GM23338 (cell line): ENCODE measurements at regions not wholly inside any gene's neighbourhood (a gene's known extent, or its start where the extent isn't known, plus 50 kb on each side); places are given as distances from the start of the nearest gene placed in this dataset.

ENCODE experiments used
- ATAC-seq: fragments of 200-7000 bp; cut with Tn5 transposase; 3 replicates; pipeline ENCODE4 v1.9.1; 2020
- DNase-seq: peaks from one replicate; pipeline ENCODE4 v3.0.0-alpha.2; 2015; ENCODE audit warnings: low spot score
- H2AFZ ChIP-seq: fragments of 200-600 bp; sonication (generic); 2 replicates; pipeline ENCODE4 v1.8.0; 2016; ENCODE audit warnings: antibody characterized with exemption, mild to moderate bottlenecking, moderate library complexity
- H3F3A ChIP-seq: fragments of 200-600 bp; sonication (generic); replicated peaks from 2 replicates; pipeline ENCODE4 v1.8.0; 2017; ENCODE audit warnings: antibody characterized with exemption, mixed run types, low read depth
- H3K27ac ChIP-seq: fragments of 200-600 bp; sonication (generic); 2 replicates; pipeline ENCODE4 v1.6.1; 2016; ENCODE audit warnings: low read depth
- H3K27me3 ChIP-seq: fragments of 200-600 bp; sonication (generic); 2 replicates; pipeline ENCODE4 v1.8.0; 2016; ENCODE audit warnings: mild to moderate bottlenecking, mixed run types, moderate library complexity; ENCODE audit not compliant: insufficient read depth
- H3K36me3 ChIP-seq: fragments of 200-600 bp; sonication (generic); 2 replicates; pipeline ENCODE4 v1.8.0; 2016; ENCODE audit warnings: mild to moderate bottlenecking; ENCODE audit not compliant: insufficient read depth
- H3K4me1 ChIP-seq: fragments of 200-600 bp; sonication (generic); 2 replicates; pipeline ENCODE4 v1.8.0; 2016; ENCODE audit warnings: mild to moderate bottlenecking, moderate library complexity; ENCODE audit not compliant: insufficient read depth
- H3K4me2 ChIP-seq: fragments of 200-600 bp; sonication (generic); 2 replicates; pipeline ENCODE4 v1.7.1; 2017; ENCODE audit warnings: mixed run types
- H3K4me3 ChIP-seq: fragments of 200-600 bp; sonication (generic); 2 replicates; pipeline ENCODE4 v1.6.1; 2016; ENCODE audit warnings: mixed run types
- H3K79me2 ChIP-seq: fragments of 200-600 bp; sonication (generic); replicated peaks from 2 replicates; pipeline ENCODE4 v1.8.0; 2017; ENCODE audit warnings: mild to moderate bottlenecking; ENCODE audit not compliant: insufficient read depth
- H3K9me2 ChIP-seq: fragments of 200-600 bp; sonication (generic); 2 replicates; pipeline ENCODE4 v1.8.0; 2017; ENCODE audit not compliant: insufficient read depth
- H4K20me1 ChIP-seq: fragments of 200-600 bp; sonication (generic); replicated peaks from 2 replicates; pipeline ENCODE4 v1.8.0; 2017; ENCODE audit warnings: mild to moderate bottlenecking; ENCODE audit not compliant: insufficient read depth
- H3K27ac Mint-ChIP-seq: 2 replicates; pipeline ENCODE4 v1.8.0; 2020; ENCODE audit warnings: inconsistent platforms, mild to moderate bottlenecking, moderate library complexity, mixed read lengths
- H3K27me3 Mint-ChIP-seq: 3 replicates; pipeline ENCODE4 v1.8.0; 2022; ENCODE audit warnings: low read depth, mild to moderate bottlenecking, moderate library complexity, mixed read lengths, inconsistent platforms; ENCODE audit not compliant: insufficient read depth, poor library complexity
- H3K36me3 Mint-ChIP-seq: 3 replicates; pipeline ENCODE4 v1.8.0; 2021; ENCODE audit warnings: low read depth, mild to moderate bottlenecking, inconsistent platforms, moderate library complexity, mixed read lengths
- H3K4me1 Mint-ChIP-seq: 3 replicates; pipeline ENCODE4 v1.8.0; 2020; ENCODE audit warnings: mild to moderate bottlenecking, inconsistent platforms, mixed read lengths
- H3K4me3 Mint-ChIP-seq: 3 replicates; pipeline ENCODE4 v1.8.0; 2021; ENCODE audit warnings: moderate library complexity, mild to moderate bottlenecking, inconsistent platforms, mixed read lengths
- H3K9me3 Mint-ChIP-seq: 3 replicates; pipeline ENCODE4 v1.8.0; 2020; ENCODE audit warnings: moderate library complexity, mild to moderate bottlenecking, inconsistent platforms, mixed read lengths
- CREB1 ChIP-seq: fragments of 250-450 bp; sonication (Bioruptor Pico); IDR thresholded peaks from 2 replicates; pipeline ENCODE4 v1.5.0; 2020; ENCODE audit warnings: low read depth, mild to moderate bottlenecking, moderate library complexity
- CTCF ChIP-seq, 2 experiments: fragments of 200-600 bp in 1 of 2; sonication (generic) in 1 of 2; conservative IDR thresholded peaks; 2 replicates each; pipeline versions ENCODE4 v1.5.1 to v1.6.1; 2016 to 2017; ENCODE audit warnings: antibody characterized with exemption in 2 of 2, low read depth in 2 of 2, mild to moderate bottlenecking in 2 of 2, moderate library complexity in 1 of 2
- ETS1 ChIP-seq: IDR thresholded peaks from 2 replicates; pipeline ENCODE4 v1.6.1; 2016; ENCODE audit warnings: antibody characterized with exemption
- EZH2 ChIP-seq: fragments of 200-600 bp; sonication (generic); IDR thresholded peaks from one replicate; pipeline ENCODE4 v1.8.0; 2017; ENCODE audit warnings: antibody characterized with exemption, mild to moderate bottlenecking, low read depth; ENCODE audit not compliant: unreplicated experiment
- EZH2phosphoT487 ChIP-seq: fragments of 200-600 bp; sonication (generic); IDR thresholded peaks from one replicate; pipeline ENCODE4 v1.8.1; 2018; ENCODE audit warnings: antibody characterized with exemption; ENCODE audit not compliant: unreplicated experiment
- JUNB ChIP-seq: IDR thresholded peaks from one replicate; pipeline ENCODE4 v1.6.1; 2016; ENCODE audit warnings: antibody characterized with exemption; ENCODE audit not compliant: unreplicated experiment
- NANOG ChIP-seq: IDR thresholded peaks from 2 replicates; pipeline ENCODE4 v1.6.1; 2016; ENCODE audit warnings: antibody characterized with exemption, borderline replicate concordance
- POLR2AphosphoS5 ChIP-seq: IDR thresholded peaks from 2 replicates; pipeline ENCODE4 v1.6.1; 2016; ENCODE audit warnings: antibody characterized with exemption, low read depth
- STAT1 ChIP-seq: IDR thresholded peaks from one replicate; pipeline ENCODE4 v1.6.1; 2016; ENCODE audit warnings: antibody characterized with exemption; ENCODE audit not compliant: unreplicated experiment
- ZNF114 ChIP-seq: fragments of 250-450 bp; sonication (Bioruptor Pico); IDR thresholded peaks from 2 replicates; pipeline ENCODE4 v1.5.0; 2020; ENCODE audit warnings: mild to moderate bottlenecking, moderate library complexity
- ZNF331 ChIP-seq: fragments of 250-450 bp; sonication (Bioruptor Pico); IDR thresholded peaks from 2 replicates; pipeline ENCODE4 v1.5.0; 2020; ENCODE audit warnings: low read depth, mild to moderate bottlenecking, moderate library complexity
- TF ChIP-seq, protein P1 (sequence below): IDR thresholded peaks from one replicate; pipeline ENCODE4 v1.6.1; 2018; ENCODE audit warnings: antibody characterized with exemption; ENCODE audit not compliant: unreplicated experiment
- TF ChIP-seq, protein P2 (sequence below): fragments of 250-450 bp; sonication (Bioruptor Pico); IDR thresholded peaks from 2 replicates; pipeline ENCODE4 v1.5.0; 2020; ENCODE audit warnings: mild to moderate bottlenecking, moderate library complexity

DNA sequence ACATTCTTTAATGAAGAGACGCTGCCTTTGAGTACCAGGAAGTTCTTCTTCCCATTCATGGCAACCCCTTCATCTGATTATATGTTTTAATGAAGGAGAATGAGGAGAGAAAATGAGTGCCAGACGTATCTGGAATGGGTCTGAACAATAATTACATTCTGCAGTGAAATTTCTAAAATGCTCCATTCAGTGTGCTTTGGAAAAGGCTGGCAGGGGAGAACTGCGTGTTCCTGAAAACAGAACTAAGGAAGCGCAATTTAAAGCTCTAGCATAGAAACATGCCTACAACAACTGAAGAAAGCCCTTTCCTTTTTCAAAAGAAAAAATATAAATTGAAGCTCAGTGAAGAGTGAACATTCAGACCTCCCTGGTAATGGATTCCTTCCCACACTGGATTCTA lies 58.8 kb downstream of the BOD1L2 start:
- no peak overlapping the region for H3K27ac Mint-ChIP-seq
- H3K4me3 ChIP-seq = no peak overlapping the region
- ATAC-seq = no peak

More for the DNA sequence above, 58.8 kb downstream of the BOD1L2 start:
- Histone ChIP-seq H4K20me1 (no peaks in the 10 kb centered on the region), H3K4me2 (no peak overlapping the region), H3F3A (no peaks in the 10 kb centered on the region), H3K9me2 (0 out of 2 replicates have a peak, but pooled peaks cover 4% of the 10 kb centered on the region), H3K36me3 (no peaks in the 10 kb centered on the region), H3K27me3 (no peaks in the 10 kb centered on the region), H2AFZ (peak overlapping the region; percentile 63; the same call in 1 of the 2 replicates), H3K4me1 (peaks cover 35% of the 10 kb centered on the region), H3K79me2 (no peaks in the 10 kb centered on the region), H3K27ac (no peak overlapping the region)
- no peak for DNase-seq
- Mint-ChIP-seq H3K4me1 (peaks cover 39% of the 10 kb centered on the region), H3K27me3 (peaks cover 17% of the 10 kb centered on the region), H3K4me3 (no peak overlapping the region), H3K9me3 (peaks cover 4% of the 10 kb centered on the region; the same call in 1 of the 3 replicates), H3K36me3 (no peaks in the 10 kb centered on the region; the same call in 2 of the 3 replicates)
- no peak for TF ChIP-seq EZH2phosphoT487
- no peak for TF ChIP-seq STAT1
- TF ChIP-seq ZNF114 (CRISPR knock-in tag) = no peak
- no peak for TF ChIP-seq NANOG
- no peak for TF ChIP-seq ZNF331 (CRISPR knock-in tag)
- no peak for TF ChIP-seq CREB1 (CRISPR knock-in tag)
- no peak for TF ChIP-seq EZH2
- TF ChIP-seq JUNB = no peak
- TF ChIP-seq CTCF (conservative IDR thresholded peaks at IDR 0.05; ENCODE audit: low read depth in 2 of 2) = no peak
- TF ChIP-seq, protein P1, sequence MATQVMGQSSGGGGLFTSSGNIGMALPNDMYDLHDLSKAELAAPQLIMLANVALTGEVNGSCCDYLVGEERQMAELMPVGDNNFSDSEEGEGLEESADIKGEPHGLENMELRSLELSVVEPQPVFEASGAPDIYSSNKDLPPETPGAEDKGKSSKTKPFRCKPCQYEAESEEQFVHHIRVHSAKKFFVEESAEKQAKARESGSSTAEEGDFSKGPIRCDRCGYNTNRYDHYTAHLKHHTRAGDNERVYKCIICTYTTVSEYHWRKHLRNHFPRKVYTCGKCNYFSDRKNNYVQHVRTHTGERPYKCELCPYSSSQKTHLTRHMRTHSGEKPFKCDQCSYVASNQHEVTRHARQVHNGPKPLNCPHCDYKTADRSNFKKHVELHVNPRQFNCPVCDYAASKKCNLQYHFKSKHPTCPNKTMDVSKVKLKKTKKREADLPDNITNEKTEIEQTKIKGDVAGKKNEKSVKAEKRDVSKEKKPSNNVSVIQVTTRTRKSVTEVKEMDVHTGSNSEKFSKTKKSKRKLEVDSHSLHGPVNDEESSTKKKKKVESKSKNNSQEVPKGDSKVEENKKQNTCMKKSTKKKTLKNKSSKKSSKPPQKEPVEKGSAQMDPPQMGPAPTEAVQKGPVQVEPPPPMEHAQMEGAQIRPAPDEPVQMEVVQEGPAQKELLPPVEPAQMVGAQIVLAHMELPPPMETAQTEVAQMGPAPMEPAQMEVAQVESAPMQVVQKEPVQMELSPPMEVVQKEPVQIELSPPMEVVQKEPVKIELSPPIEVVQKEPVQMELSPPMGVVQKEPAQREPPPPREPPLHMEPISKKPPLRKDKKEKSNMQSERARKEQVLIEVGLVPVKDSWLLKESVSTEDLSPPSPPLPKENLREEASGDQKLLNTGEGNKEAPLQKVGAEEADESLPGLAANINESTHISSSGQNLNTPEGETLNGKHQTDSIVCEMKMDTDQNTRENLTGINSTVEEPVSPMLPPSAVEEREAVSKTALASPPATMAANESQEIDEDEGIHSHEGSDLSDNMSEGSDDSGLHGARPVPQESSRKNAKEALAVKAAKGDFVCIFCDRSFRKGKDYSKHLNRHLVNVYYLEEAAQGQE = no peak
- TF ChIP-seq, protein P2, sequence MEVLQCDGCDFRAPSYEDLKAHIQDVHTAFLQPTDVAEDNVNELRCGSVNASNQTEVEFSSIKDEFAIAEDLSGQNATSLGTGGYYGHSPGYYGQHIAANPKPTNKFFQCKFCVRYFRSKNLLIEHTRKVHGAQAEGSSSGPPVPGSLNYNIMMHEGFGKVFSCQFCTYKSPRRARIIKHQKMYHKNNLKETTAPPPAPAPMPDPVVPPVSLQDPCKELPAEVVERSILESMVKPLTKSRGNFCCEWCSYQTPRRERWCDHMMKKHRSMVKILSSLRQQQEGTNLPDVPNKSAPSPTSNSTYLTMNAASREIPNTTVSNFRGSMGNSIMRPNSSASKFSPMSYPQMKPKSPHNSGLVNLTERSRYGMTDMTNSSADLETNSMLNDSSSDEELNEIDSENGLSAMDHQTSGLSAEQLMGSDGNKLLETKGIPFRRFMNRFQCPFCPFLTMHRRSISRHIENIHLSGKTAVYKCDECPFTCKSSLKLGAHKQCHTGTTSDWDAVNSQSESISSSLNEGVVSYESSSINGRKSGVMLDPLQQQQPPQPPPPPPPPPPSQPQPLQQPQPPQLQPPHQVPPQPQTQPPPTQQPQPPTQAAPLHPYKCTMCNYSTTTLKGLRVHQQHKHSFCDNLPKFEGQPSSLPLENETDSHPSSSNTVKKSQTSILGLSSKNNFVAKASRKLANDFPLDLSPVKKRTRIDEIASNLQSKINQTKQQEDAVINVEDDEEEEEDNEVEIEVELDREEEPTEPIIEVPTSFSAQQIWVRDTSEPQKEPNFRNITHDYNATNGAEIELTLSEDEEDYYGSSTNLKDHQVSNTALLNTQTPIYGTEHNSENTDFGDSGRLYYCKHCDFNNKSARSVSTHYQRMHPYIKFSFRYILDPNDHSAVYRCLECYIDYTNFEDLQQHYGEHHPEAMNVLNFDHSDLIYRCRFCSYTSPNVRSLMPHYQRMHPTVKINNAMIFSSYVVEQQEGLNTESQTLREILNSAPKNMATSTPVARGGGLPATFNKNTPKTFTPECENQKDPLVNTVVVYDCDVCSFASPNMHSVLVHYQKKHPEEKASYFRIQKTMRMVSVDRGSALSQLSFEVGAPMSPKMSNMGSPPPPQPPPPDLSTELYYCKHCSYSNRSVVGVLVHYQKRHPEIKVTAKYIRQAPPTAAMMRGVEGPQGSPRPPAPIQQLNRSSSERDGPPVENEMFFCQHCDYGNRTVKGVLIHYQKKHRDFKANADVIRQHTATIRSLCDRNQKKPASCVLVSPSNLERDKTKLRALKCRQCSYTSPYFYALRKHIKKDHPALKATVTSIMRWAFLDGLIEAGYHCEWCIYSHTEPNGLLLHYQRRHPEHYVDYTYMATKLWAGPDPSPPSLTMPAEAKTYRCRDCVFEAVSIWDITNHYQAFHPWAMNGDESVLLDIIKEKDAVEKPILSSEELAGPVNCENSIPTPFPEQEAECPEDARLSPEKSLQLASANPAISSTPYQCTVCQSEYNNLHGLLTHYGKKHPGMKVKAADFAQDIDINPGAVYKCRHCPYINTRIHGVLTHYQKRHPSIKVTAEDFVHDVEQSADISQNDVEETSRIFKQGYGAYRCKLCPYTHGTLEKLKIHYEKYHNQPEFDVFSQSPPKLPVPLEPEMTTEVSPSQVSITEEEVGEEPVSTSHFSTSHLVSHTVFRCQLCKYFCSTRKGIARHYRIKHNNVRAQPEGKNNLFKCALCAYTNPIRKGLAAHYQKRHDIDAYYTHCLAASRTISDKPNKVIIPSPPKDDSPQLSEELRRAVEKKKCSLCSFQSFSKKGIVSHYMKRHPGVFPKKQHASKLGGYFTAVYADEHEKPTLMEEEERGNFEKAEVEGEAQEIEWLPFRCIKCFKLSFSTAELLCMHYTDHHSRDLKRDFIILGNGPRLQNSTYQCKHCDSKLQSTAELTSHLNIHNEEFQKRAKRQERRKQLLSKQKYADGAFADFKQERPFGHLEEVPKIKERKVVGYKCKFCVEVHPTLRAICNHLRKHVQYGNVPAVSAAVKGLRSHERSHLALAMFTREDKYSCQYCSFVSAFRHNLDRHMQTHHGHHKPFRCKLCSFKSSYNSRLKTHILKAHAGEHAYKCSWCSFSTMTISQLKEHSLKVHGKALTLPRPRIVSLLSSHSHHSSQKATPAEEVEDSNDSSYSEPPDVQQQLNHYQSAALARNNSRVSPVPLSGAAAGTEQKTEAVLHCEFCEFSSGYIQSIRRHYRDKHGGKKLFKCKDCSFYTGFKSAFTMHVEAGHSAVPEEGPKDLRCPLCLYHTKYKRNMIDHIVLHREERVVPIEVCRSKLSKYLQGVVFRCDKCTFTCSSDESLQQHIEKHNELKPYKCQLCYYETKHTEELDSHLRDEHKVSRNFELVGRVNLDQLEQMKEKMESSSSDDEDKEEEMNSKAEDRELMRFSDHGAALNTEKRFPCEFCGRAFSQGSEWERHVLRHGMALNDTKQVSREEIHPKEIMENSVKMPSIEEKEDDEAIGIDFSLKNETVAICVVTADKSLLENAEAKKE (CRISPR knock-in tag) = no peak
- TF ChIP-seq POLR2AphosphoS5 = no peak
- no peak for TF ChIP-seq ETS1
